Cardiac fibroblast (primary cell): ENCODE measurements at regions not wholly inside any gene's neighbourhood (a gene's known extent, or its start where the extent isn't known, plus 50 kb on each side); places are given as distances from the start of the nearest gene placed in this dataset.
"Not testable (repeated sequence)": the region's sequence is repeated elsewhere in the genome, so short reads cannot be mapped to it uniquely, and the experiment has no call there.

ENCODE experiments used
- DNase-seq, 2 donors: peaks; one replicate each; pipeline versions ENCODE4 v3.0.0 to v3.0.0-alpha.2; 2010; ENCODE audit warnings: low read depth in 2 of 2
- H3K4me3 ChIP-seq, 2 donors: replicated peaks in 1 of 2; 1 replicate in 1 of 2; 2 replicates in 1 of 2; pipeline ENCODE4 v1.5.1; 2011; ENCODE audit warnings: low read depth in 2 of 2, low read length in 2 of 2, mild to moderate bottlenecking in 2 of 2, moderate library complexity in 1 of 2
- CTCF ChIP-seq: IDR thresholded peaks from one replicate; pipeline ENCODE4 v1.5.1; 2011; ENCODE audit warnings: low read depth, mild to moderate bottlenecking, low read length, inconsistent platforms

- no peak for TF ChIP-seq CTCF
Measured at GRCh38 chr17:45628019-45628418, 137.5 kb upstream of the PLEKHM1 start.

GRCh38 chr17:45631941-45632340 lies 141.4 kb upstream of the PLEKHM1 start:
- no peak for DNase-seq
- H3K4me3 ChIP-seq, result no peak overlapping the region
- no peak for TF ChIP-seq CTCF

More at GRCh38 chr17:45628019-45628418, 137.5 kb upstream of the PLEKHM1 start:
- DNase-seq, result no peak
- no peak overlapping the region for H3K4me3 ChIP-seq

- H3K4me3 ChIP-seq, result no peak overlapping the region
- no peak for TF ChIP-seq CTCF
- no peak for DNase-seq
Measured at GRCh38 chr17:45639297-45639849, 144.7 kb upstream of the CRHR1 start.

GRCh38 chr17:45640141-45640850 lies 143.8 kb upstream of the CRHR1 start:
- peak; percentile 98 for TF ChIP-seq CTCF
- H3K4me3 ChIP-seq, result no peak overlapping the region
- DNase-seq, result peak; percentile 81 to 84

GRCh38 chr17:45641541-45641940 lies 142.6 kb upstream of the CRHR1 start:
- no peak for TF ChIP-seq CTCF
- DNase-seq, result no peak
- no peak overlapping the region for H3K4me3 ChIP-seq

GRCh38 chr17:45643591-45643990 lies 140.5 kb upstream of the CRHR1 start:
- DNase-seq, result no peak
- no peak for TF ChIP-seq CTCF
- no peak overlapping the region for H3K4me3 ChIP-seq

- not testable (repeated sequence) for DNase-seq, H3K4me3 ChIP-seq
Measured at GRCh38 chr17:45644637-45645036, 139.5 kb upstream of the CRHR1 start.
